CD4-positive, alpha-beta T cell treated with Interleukin-17A for 1 hour (primary cell): ENCODE measurements at regions not wholly inside any gene's neighbourhood (a gene's known extent, or its start where the extent isn't known, plus 50 kb on each side); places are given as distances from the start of the nearest gene placed in this dataset.

ENCODE experiments used
- DNase-seq: peaks from one replicate; pipeline ENCODE4 v3.0.0-alpha.2; 2020

- DNase-seq = no peak
Measured at GRCh38 chr13:82934000-82934399, 948.3 kb downstream of the SLITRK1 start.

DNA sequence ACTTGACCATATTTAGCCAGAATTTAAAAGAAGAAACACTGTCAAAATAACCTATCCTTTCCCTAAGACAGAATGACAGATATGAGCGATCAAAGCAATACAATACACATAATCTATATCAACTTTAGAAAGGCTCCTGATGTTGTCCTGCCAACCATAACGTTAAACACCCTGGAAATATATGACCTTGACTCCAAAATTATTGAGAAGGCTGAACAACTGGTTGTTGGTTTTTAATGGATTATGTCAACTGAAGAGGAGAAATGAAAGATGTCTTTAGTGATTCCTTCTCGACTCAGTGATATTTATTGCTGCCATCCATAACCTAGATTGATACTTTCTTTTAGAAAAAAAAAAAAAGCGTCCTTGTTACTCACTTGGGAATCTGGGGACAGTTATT lies 957.2 kb downstream of the SLITRK1 start:
- no peak for DNase-seq

- DNase-seq = no peak
Measured at GRCh38 chr13:82917984-82918383, 964.3 kb downstream of the SLITRK1 start.

GRCh38 chr13:82912564-82912963 lies 969.7 kb downstream of the SLITRK1 start:
- DNase-seq = no peak

- no peak for DNase-seq
Measured at GRCh38 chr13:82905071-82905470, 977.2 kb downstream of the SLITRK1 start.

- DNase-seq = no peak
Measured at GRCh38 chr13:82900453-82900852, 981.8 kb downstream of the SLITRK1 start.

- DNase-seq = no peak
Measured at GRCh38 chr13:82898586-82898985, 983.7 kb downstream of the SLITRK1 start.

- DNase-seq = no peak
Measured at GRCh38 chr13:82879921-82880320, 1002.4 kb downstream of the SLITRK1 start.

- DNase-seq = no peak
Measured at GRCh38 chr13:82878536-82878935, 1003.7 kb downstream of the SLITRK1 start.

GRCh38 chr13:82867284-82867683 lies 1015.0 kb downstream of the SLITRK1 start:
- DNase-seq = no peak

- DNase-seq = no peak
Measured at GRCh38 chr13:82850644-82851043, 1031.6 kb downstream of the SLITRK1 start.

GRCh38 chr13:82848766-82849165 lies 1033.5 kb downstream of the SLITRK1 start:
- DNase-seq = no peak

DNA sequence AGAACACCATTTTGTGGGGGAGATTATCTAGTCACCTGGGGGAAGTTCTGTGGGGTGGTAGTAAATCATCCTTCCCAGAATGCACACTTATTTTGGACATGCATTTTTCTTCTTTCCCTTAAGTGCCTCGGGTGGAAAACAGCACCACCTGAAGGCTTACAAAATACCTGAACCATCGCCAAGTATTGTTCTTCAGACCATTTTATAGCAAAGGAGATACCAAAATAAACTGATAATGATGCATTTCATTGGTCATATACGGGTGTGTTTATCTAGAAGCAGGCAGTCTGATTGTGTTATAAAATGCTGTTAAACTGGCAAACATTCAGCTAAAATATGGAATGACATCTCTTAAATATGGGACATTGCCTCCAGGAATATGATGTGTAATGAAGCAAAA lies 1034.7 kb downstream of the SLITRK1 start:
- DNase-seq = no peak

DNA sequence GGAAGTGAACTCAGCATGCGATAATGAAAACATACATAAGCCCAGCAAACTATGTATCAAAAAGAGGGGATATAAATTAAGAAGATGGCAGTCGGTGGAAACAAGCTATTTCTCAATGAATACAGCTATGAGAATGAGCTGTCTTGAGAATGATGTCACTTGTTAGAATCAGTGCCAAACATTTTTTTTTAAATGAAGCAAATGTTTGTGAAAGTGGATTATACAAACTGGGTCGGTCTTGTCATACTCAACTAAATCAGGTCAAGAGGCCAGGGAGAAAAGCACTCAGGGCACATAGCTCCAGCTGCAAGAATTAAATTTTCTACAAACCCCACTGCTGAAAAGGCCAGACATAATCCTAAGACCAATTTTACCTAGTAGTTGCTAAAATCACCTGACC lies 1048.4 kb downstream of the SLITRK1 start:
- no peak for DNase-seq

GRCh38 chr13:82829040-82829439 lies 1053.2 kb downstream of the SLITRK1 start:
- no peak for DNase-seq

GRCh38 chr13:82827724-82828123 lies 1054.5 kb downstream of the SLITRK1 start:
- no peak for DNase-seq

GRCh38 chr13:82822935-82823334 lies 1059.3 kb downstream of the SLITRK1 start:
- no peak for DNase-seq

GRCh38 chr13:82817133-82817532 lies 1065.1 kb downstream of the SLITRK1 start:
- DNase-seq = no peak

- DNase-seq = no peak
Measured at GRCh38 chr13:82815791-82816190, 1066.5 kb downstream of the SLITRK1 start.

GRCh38 chr13:82803341-82803740 lies 1078.9 kb downstream of the SLITRK1 start:
- DNase-seq = no peak

- DNase-seq = no peak
Measured at GRCh38 chr13:82802528-82802927, 1079.7 kb downstream of the SLITRK1 start.

GRCh38 chr13:82800391-82800790 lies 1081.9 kb downstream of the SLITRK1 start:
- no peak for DNase-seq

- DNase-seq = no peak
Measured at GRCh38 chr13:82797876-82798275, 1084.4 kb downstream of the SLITRK1 start.

DNA sequence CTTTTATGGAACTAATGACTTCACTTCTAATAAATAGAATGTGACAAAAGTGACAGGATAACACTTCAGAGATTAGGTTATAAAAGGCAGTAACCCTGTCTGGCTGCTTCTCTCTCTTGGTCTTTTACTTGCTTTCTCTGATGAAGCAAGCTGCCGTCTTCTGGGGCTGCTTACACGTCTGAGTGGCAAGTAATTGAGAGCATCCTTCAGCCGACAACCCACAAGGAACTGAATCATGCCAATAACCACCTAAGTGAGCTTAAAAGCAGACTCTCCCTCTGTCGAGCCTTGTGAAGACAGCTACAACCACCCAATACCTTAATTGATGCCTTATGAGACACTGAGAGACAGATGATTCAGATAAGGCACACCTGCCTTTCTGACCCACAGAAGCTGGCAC lies 1091.2 kb downstream of the SLITRK1 start:
- no peak for DNase-seq

- DNase-seq = no peak
Measured at GRCh38 chr13:82772816-82773215, 1109.5 kb downstream of the SLITRK1 start.

- DNase-seq = no peak
Measured at GRCh38 chr13:82766732-82767321, 1115.4 kb downstream of the SLITRK1 start.
